ENCODE measurements at regions not wholly inside any gene's neighbourhood (a gene's known extent, or its start where the extent isn't known, plus 50 kb on each side); places are given as distances from the start of the nearest gene placed in this dataset.

GRCh38 chr6:81144346-81144745 lies 608.1 kb downstream of the TENT5A start:
- TF ChIP-seq, protein P1, sequence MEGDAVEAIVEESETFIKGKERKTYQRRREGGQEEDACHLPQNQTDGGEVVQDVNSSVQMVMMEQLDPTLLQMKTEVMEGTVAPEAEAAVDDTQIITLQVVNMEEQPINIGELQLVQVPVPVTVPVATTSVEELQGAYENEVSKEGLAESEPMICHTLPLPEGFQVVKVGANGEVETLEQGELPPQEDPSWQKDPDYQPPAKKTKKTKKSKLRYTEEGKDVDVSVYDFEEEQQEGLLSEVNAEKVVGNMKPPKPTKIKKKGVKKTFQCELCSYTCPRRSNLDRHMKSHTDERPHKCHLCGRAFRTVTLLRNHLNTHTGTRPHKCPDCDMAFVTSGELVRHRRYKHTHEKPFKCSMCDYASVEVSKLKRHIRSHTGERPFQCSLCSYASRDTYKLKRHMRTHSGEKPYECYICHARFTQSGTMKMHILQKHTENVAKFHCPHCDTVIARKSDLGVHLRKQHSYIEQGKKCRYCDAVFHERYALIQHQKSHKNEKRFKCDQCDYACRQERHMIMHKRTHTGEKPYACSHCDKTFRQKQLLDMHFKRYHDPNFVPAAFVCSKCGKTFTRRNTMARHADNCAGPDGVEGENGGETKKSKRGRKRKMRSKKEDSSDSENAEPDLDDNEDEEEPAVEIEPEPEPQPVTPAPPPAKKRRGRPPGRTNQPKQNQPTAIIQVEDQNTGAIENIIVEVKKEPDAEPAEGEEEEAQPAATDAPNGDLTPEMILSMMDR (IDR thresholded peaks at IDR 0.05), result no peak
- no peak for TF ChIP-seq POLR2AphosphoS2 (conservative IDR thresholded peaks at IDR 0.05; ENCODE audit: low read length)
- no peak for TF ChIP-seq NPAS2 (CRISPR knock-in tag; IDR thresholded peaks at IDR 0.05; ENCODE audit: borderline replicate concordance)
- TF ChIP-seq, protein P2, sequence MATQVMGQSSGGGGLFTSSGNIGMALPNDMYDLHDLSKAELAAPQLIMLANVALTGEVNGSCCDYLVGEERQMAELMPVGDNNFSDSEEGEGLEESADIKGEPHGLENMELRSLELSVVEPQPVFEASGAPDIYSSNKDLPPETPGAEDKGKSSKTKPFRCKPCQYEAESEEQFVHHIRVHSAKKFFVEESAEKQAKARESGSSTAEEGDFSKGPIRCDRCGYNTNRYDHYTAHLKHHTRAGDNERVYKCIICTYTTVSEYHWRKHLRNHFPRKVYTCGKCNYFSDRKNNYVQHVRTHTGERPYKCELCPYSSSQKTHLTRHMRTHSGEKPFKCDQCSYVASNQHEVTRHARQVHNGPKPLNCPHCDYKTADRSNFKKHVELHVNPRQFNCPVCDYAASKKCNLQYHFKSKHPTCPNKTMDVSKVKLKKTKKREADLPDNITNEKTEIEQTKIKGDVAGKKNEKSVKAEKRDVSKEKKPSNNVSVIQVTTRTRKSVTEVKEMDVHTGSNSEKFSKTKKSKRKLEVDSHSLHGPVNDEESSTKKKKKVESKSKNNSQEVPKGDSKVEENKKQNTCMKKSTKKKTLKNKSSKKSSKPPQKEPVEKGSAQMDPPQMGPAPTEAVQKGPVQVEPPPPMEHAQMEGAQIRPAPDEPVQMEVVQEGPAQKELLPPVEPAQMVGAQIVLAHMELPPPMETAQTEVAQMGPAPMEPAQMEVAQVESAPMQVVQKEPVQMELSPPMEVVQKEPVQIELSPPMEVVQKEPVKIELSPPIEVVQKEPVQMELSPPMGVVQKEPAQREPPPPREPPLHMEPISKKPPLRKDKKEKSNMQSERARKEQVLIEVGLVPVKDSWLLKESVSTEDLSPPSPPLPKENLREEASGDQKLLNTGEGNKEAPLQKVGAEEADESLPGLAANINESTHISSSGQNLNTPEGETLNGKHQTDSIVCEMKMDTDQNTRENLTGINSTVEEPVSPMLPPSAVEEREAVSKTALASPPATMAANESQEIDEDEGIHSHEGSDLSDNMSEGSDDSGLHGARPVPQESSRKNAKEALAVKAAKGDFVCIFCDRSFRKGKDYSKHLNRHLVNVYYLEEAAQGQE (IDR thresholded peaks at IDR 0.05), result no peak
- no peak for TF ChIP-seq POLR2A (IDR thresholded peaks at IDR 0.05; ENCODE audit: low read length)
- TF ChIP-seq MAFK (IDR thresholded peaks at IDR 0.05; ENCODE audit: partially characterized antibody), result no peak
- TF ChIP-seq CHD4 (IDR thresholded peaks at IDR 0.05; ENCODE audit: borderline replicate concordance), result no peak
- no peak for TF ChIP-seq ZC3H11A (IDR thresholded peaks at IDR 0.05)
- TF ChIP-seq, protein P3, sequence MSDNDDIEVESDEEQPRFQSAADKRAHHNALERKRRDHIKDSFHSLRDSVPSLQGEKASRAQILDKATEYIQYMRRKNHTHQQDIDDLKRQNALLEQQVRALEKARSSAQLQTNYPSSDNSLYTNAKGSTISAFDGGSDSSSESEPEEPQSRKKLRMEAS (IDR thresholded peaks at IDR 0.05), result no peak
- no peak for TF ChIP-seq ESRRA (IDR thresholded peaks at IDR 0.05; ENCODE audit: borderline replicate concordance, low read length)
- no peak for TF ChIP-seq MYC (IDR thresholded peaks at IDR 0.05; ENCODE audit: borderline replicate concordance, low read length)
